ENCODE measurements at regions not wholly inside any gene's neighbourhood (a gene's known extent, or its start where the extent isn't known, plus 50 kb on each side); places are given as distances from the start of the nearest gene placed in this dataset.
"Not testable (repeated sequence)": the region's sequence is repeated elsewhere in the genome, so short reads cannot be mapped to it uniquely, and the experiment has no call there.

GRCh38 chr2:95765925-95766910 lies 174.4 kb downstream of the TRIM43 start:
- DNase-seq (ENCODE audit: low spot score): peak; percentile 1

GRCh38 chr2:95767531-95767930 lies 175.7 kb downstream of the TRIM43 start:
- DNase-seq (ENCODE audit: low spot score): not testable (repeated sequence)

- DNase-seq (ENCODE audit: low spot score): not testable (repeated sequence)
These were observed 176.1 kb downstream of the TRIM43 start for GRCh38 chr2:95767950-95768349.

GRCh38 chr2:95769256-95769655 lies 177.5 kb downstream of the TRIM43 start:
- DNase-seq (ENCODE audit: low spot score): not testable (repeated sequence)

- DNase-seq (ENCODE audit: low spot score): not testable (repeated sequence)
These were observed 178.9 kb downstream of the TRIM43 start for GRCh38 chr2:95770726-95771125.

- DNase-seq (ENCODE audit: low spot score): peak; percentile 5
These were observed 182.8 kb downstream of the TRIM43 start for GRCh38 chr2:95774322-95775192.

GRCh38 chr2:95775193-95775531 lies 183.4 kb downstream of the TRIM43 start:
- DNase-seq (ENCODE audit: low spot score): not testable (repeated sequence)
